Epithelial cell of proximal tubule (primary cell): ENCODE measurements at regions not wholly inside any gene's neighbourhood (a gene's known extent, or its start where the extent isn't known, plus 50 kb on each side); places are given as distances from the start of the nearest gene placed in this dataset.
"Not testable (repeated sequence)": the region's sequence is repeated elsewhere in the genome, so short reads cannot be mapped to it uniquely, and the experiment has no call there.

Experiments
- DNase-seq: peaks from one replicate; pipeline ENCODE4 v3.0.0-alpha.2; 2011; ENCODE audit warnings: low read depth
- H3K4me3 ChIP-seq: 2 replicates; pipeline ENCODE4 v1.5.1; 2011; ENCODE audit warnings: low read depth, mild to moderate bottlenecking, low read length
- CTCF ChIP-seq: conservative IDR thresholded peaks from 2 replicates; pipeline ENCODE4 v1.5.1; 2012; ENCODE audit warnings: low read depth, mild to moderate bottlenecking, low read length

- H3K4me3 ChIP-seq: no peak overlapping the region
- no peak for TF ChIP-seq CTCF
- no peak for DNase-seq
These were observed 397.6 kb upstream of the MYT1L start for GRCh38 chr2:2728635-2729034.

- no peak for TF ChIP-seq CTCF
- H3K4me3 ChIP-seq: no peak overlapping the region
These were observed 396.9 kb upstream of the MYT1L start for GRCh38 chr2:2727876-2728511.

GRCh38 chr2:2726163-2726562 is 395.1 kb upstream of the MYT1L start:
- DNase-seq: no peak
- no peak for TF ChIP-seq CTCF

More at GRCh38 chr2:2727876-2728511, 396.9 kb upstream of the MYT1L start:
- no peak for DNase-seq

GRCh38 chr2:2723064-2723463 is 392.0 kb upstream of the MYT1L start:
- H3K4me3 ChIP-seq: no peak overlapping the region
- no peak for TF ChIP-seq CTCF
- DNase-seq: no peak

More at GRCh38 chr2:2726163-2726562, 395.1 kb upstream of the MYT1L start:
- no peak overlapping the region for H3K4me3 ChIP-seq

GRCh38 chr2:2721296-2721835 is 390.3 kb upstream of the MYT1L start:
- no peak for DNase-seq
- TF ChIP-seq CTCF: no peak
- no peak overlapping the region for H3K4me3 ChIP-seq

GRCh38 chr2:2720806-2721205 is 389.7 kb upstream of the MYT1L start:
- not testable (repeated sequence) for DNase-seq, H3K4me3 ChIP-seq

GRCh38 chr2:2720351-2720750 is 389.3 kb upstream of the MYT1L start:
- no peak for DNase-seq
- TF ChIP-seq CTCF: no peak

More at GRCh38 chr2:2720351-2720750, 389.3 kb upstream of the MYT1L start:
- H3K4me3 ChIP-seq: no peak overlapping the region
